CD14-positive monocyte (primary cell): ENCODE measurements at regions not wholly inside any gene's neighbourhood (a gene's known extent, or its start where the extent isn't known, plus 50 kb on each side); places are given as distances from the start of the nearest gene placed in this dataset.

Experiments
- DNase-seq, 3 donors: peaks; one replicate each; pipeline ENCODE4 v3.0.0-alpha.2; 2011 to 2022
- H2AFZ ChIP-seq: 2 replicates; pipeline ENCODE4 v1.6.0; 2012; ENCODE audit warnings: mild to moderate bottlenecking, low read depth, low read length, inconsistent platforms; ENCODE audit not compliant: insufficient read depth, poor library complexity, severe bottlenecking
- H3K27ac ChIP-seq, 2 donors: 1 replicate in 1 of 2; 2 replicates in 1 of 2; pipeline ENCODE4 v1.5.1; 2012 to 2013; ENCODE audit warnings: low read length in 2 of 2, control low read depth in 1 of 2, inconsistent platforms in 1 of 2, low read depth in 1 of 2, mild to moderate bottlenecking in 1 of 2
- H3K27me3 ChIP-seq, 2 donors: one replicate each; pipeline versions ENCODE4 v1.6.0 to v1.6.1; 2011 to 2013; ENCODE audit warnings: low read length in 2 of 2; ENCODE audit not compliant: control insufficient read depth in 2 of 2, insufficient read depth in 2 of 2
- H3K36me3 ChIP-seq, 2 donors: replicated peaks in 1 of 2; 1 replicate in 1 of 2; 2 replicates in 1 of 2; pipeline versions ENCODE4 v1.5.1 to v1.6.1; 2012 to 2013; ENCODE audit warnings: low read length in 2 of 2, control low read depth in 1 of 2, inconsistent platforms in 1 of 2, mild to moderate bottlenecking in 1 of 2; ENCODE audit not compliant: insufficient read depth in 2 of 2, control insufficient read depth in 1 of 2
- H3K4me1 ChIP-seq, 2 donors: 1 replicate in 1 of 2; 2 replicates in 1 of 2; pipeline versions ENCODE4 v1.5.1 to v1.6.1; 2012 to 2013; ENCODE audit warnings: low read length in 2 of 2, control low read depth in 1 of 2, inconsistent platforms in 1 of 2, mild to moderate bottlenecking in 1 of 2, moderate library complexity in 1 of 2; ENCODE audit not compliant: insufficient read depth in 2 of 2, control insufficient read depth in 1 of 2
- H3K4me2 ChIP-seq: replicated peaks from 2 replicates; pipeline ENCODE3; 2012; ENCODE audit warnings: low read length, moderate library complexity, mild to moderate bottlenecking; ENCODE audit not compliant: poor library complexity, severe bottlenecking; ENCODE audit errors: extremely low read depth
- H3K4me3 ChIP-seq, 3 experiments: fragments of 200-600 bp in 1 of 3; sonication (generic) in 1 of 3; replicated peaks in 1 of 3; 1 replicate in 2 of 3; 2 replicates in 1 of 3; pipeline ENCODE4 v1.5.1; 2011 to 2013; ENCODE audit warnings: low read length in 3 of 3, mild to moderate bottlenecking in 3 of 3, control low read depth in 2 of 3, low read depth in 2 of 3, inconsistent platforms in 1 of 3, moderate library complexity in 1 of 3
- H3K79me2 ChIP-seq: 2 replicates; pipeline ENCODE4 v1.6.0; 2012; ENCODE audit warnings: mild to moderate bottlenecking, control low read depth, inconsistent platforms, low read length, moderate library complexity; ENCODE audit not compliant: insufficient read depth
- H3K9ac ChIP-seq: 2 replicates; pipeline ENCODE4 v1.6.0; 2017; ENCODE audit warnings: low read length, mild to moderate bottlenecking; ENCODE audit not compliant: insufficient read depth, poor library complexity, severe bottlenecking
- H3K9me3 ChIP-seq, 2 donors: replicated peaks in 1 of 2; 1 replicate in 1 of 2; 2 replicates in 1 of 2; pipeline versions ENCODE4 v1.5.1 to v1.6.1; 2012 to 2013; ENCODE audit warnings: low read length in 2 of 2, control low read depth in 1 of 2; ENCODE audit not compliant: control insufficient read depth in 1 of 2, insufficient read depth in 1 of 2
- H4K20me1 ChIP-seq: 2 replicates; pipeline ENCODE4 v1.6.0; 2012; ENCODE audit warnings: mild to moderate bottlenecking, low read length, control low read depth, moderate library complexity; ENCODE audit not compliant: insufficient read depth
- H3K27ac Mint-ChIP-seq, 7 donors: one replicate each; pipeline ENCODE4 v1.8.0; 2020; ENCODE audit warnings: mild to moderate bottlenecking in 7 of 7, mixed read lengths in 7 of 7, moderate library complexity in 6 of 7, inconsistent platforms in 2 of 7
- H3K27me3 Mint-ChIP-seq, 3 donors: one replicate each; pipeline ENCODE4 v1.8.0; 2021 to 2022; ENCODE audit warnings: low read depth in 3 of 3, mild to moderate bottlenecking in 3 of 3, mixed read lengths in 3 of 3, moderate library complexity in 3 of 3, inconsistent platforms in 1 of 3
- H3K36me3 Mint-ChIP-seq, 2 donors: one replicate each; pipeline ENCODE4 v1.8.0; 2020; ENCODE audit warnings: mixed read lengths in 2 of 2, inconsistent platforms in 1 of 2, mild to moderate bottlenecking in 1 of 2
- H3K4me1 Mint-ChIP-seq: one replicate; pipeline ENCODE4 v1.8.0; 2020; ENCODE audit warnings: mild to moderate bottlenecking, mixed read lengths
- H3K4me3 Mint-ChIP-seq, 2 donors: one replicate each; pipeline ENCODE4 v1.8.0; 2020; ENCODE audit warnings: mild to moderate bottlenecking in 2 of 2, mixed read lengths in 2 of 2, moderate library complexity in 1 of 2
- H3K9me3 Mint-ChIP-seq, 7 donors: one replicate each; pipeline ENCODE4 v1.8.0; 2020 to 2022; ENCODE audit warnings: mixed read lengths in 7 of 7, mild to moderate bottlenecking in 6 of 7, moderate library complexity in 6 of 7, inconsistent platforms in 2 of 7
- CTCF ChIP-seq: fragments of 200-600 bp; IDR thresholded peaks from one replicate; pipeline ENCODE4 v1.8.0; 2022; ENCODE audit warnings: antibody characterized with exemption, mild to moderate bottlenecking
- WGBS: methylation state at CpG from one replicate; pipeline ENCODE4 v1.1.5; 2013; ENCODE audit warnings: missing lambda C conversion rate; ENCODE audit not compliant: insufficient coverage; 5-methylcytosine and 5-hydroxymethylcytosine counted together
- intact Hi-C, 2 donors: fragments of 100-400 bp; cut with micrococcal nuclease; formaldehyde crosslinking; loops; one replicate each; pipeline versions ENCODE4 v1.15.0 to v1.15.1; 2023

- no peaks in the 10 kb centered on the region for H3K79me2 ChIP-seq
- no peaks in the 10 kb centered on the region for H3K36me3 ChIP-seq
- H3K27ac ChIP-seq = no peak overlapping the region
- H3K27ac Mint-ChIP-seq = no peak overlapping the region
- H3K27me3 ChIP-seq = no peaks in the 10 kb centered on the region
- no peak overlapping the region for H3K4me3 Mint-ChIP-seq
- no peaks in the 10 kb centered on the region for H3K36me3 Mint-ChIP-seq
- no peak overlapping the region for H3K9ac ChIP-seq
- H3K4me1 Mint-ChIP-seq = no peaks in the 10 kb centered on the region
- H2AFZ ChIP-seq = no peak overlapping the region
- no peaks in the 10 kb centered on the region for H3K9me3 ChIP-seq
- DNase-seq = no peak
- no peaks in the 10 kb centered on the region for H4K20me1 ChIP-seq
- whole genome bisulfite sequencing = 94% methylated on average over 2 of the region's 9 CpGs
- no peak overlapping the region for H3K4me2 ChIP-seq
- no peaks in the 10 kb centered on the region for H3K27me3 Mint-ChIP-seq
- no peak for TF ChIP-seq CTCF
- intact Hi-C loops = no loop called here
- peaks cover 0 to 3% (median 1%) of the 10 kb centered on the region in 7 donors for H3K9me3 Mint-ChIP-seq
- no peaks in the 10 kb centered on the region for H3K4me1 ChIP-seq
- H3K4me3 ChIP-seq = no peak overlapping the region
Observed at GRCh38 chr15:35925275-35926006, 379.5 kb upstream of the DPH6 start.

- Histone ChIP-seq H3K4me3 (no peak overlapping the region), H4K20me1 (no peaks in the 10 kb centered on the region), H3K4me1 (no peaks in the 10 kb centered on the region), H2AFZ (no peak overlapping the region), H3K9ac (no peak overlapping the region), H3K27me3 (no peaks in the 10 kb centered on the region), H3K79me2 (no peaks in the 10 kb centered on the region), H3K36me3 (no peaks in the 10 kb centered on the region), H3K4me2 (no peak overlapping the region), H3K9me3 (no peaks in the 10 kb centered on the region), H3K27ac (no peak overlapping the region)
- Mint-ChIP-seq H3K36me3 (no peaks in the 10 kb centered on the region), H3K4me1 (no peaks in the 10 kb centered on the region), H3K27ac (no peak overlapping the region), H3K27me3 (no peaks in the 10 kb centered on the region), H3K4me3 (no peak overlapping the region), H3K9me3 (peaks cover 0 to 3% (median 1%) of the 10 kb centered on the region in 7 donors)
- TF ChIP-seq CTCF = no peak
- no peak for DNase-seq
- intact Hi-C loops = no loop called here
Observed at GRCh38 chr15:35926007-35926380, 380.0 kb upstream of the DPH6 start.
